Effector memory CD8-positive, alpha-beta T cell (primary cell): ENCODE measurements at regions not wholly inside any gene's neighbourhood (a gene's known extent, or its start where the extent isn't known, plus 50 kb on each side); places are given as distances from the start of the nearest gene placed in this dataset.
"Not testable (repeated sequence)": the region's sequence is repeated elsewhere in the genome, so short reads cannot be mapped to it uniquely, and the experiment has no call there.

Experiments used
- ATAC-seq: fragments of 150-1000 bp; cut with Tn5 transposase; replicated peaks from 2 replicates; pipeline ENCODE4 v1.10.0; 2021; ENCODE audit warnings: mild to moderate bottlenecking, moderate library complexity
- DNase-seq, 3 experiments: peaks; one replicate each; pipeline ENCODE4 v3.0.0; 2021
- H3K27ac Mint-ChIP-seq, 2 donors: one replicate each; pipeline ENCODE4 v1.8.0; 2022; ENCODE audit warnings: mild to moderate bottlenecking in 2 of 2, mixed read lengths in 2 of 2, moderate library complexity in 2 of 2
- H3K27me3 Mint-ChIP-seq, 2 donors: one replicate each; pipeline ENCODE4 v1.8.0; 2022; ENCODE audit warnings: mixed read lengths in 2 of 2
- H3K36me3 Mint-ChIP-seq: one replicate; pipeline ENCODE4 v1.8.0; 2022; ENCODE audit warnings: mild to moderate bottlenecking, moderate library complexity, mixed read lengths; ENCODE audit not compliant: insufficient read depth
- H3K4me1 Mint-ChIP-seq, 2 donors: one replicate each; pipeline ENCODE4 v1.8.0; 2022; ENCODE audit warnings: low read depth in 2 of 2, mixed read lengths in 2 of 2
- H3K4me3 Mint-ChIP-seq, 2 donors: one replicate each; pipeline ENCODE4 v1.8.0; 2022; ENCODE audit warnings: mild to moderate bottlenecking in 2 of 2, mixed read lengths in 2 of 2, moderate library complexity in 2 of 2
- H3K9me3 Mint-ChIP-seq, 2 donors: one replicate each; pipeline ENCODE4 v1.8.0; 2022; ENCODE audit warnings: mixed read lengths in 2 of 2

DNA sequence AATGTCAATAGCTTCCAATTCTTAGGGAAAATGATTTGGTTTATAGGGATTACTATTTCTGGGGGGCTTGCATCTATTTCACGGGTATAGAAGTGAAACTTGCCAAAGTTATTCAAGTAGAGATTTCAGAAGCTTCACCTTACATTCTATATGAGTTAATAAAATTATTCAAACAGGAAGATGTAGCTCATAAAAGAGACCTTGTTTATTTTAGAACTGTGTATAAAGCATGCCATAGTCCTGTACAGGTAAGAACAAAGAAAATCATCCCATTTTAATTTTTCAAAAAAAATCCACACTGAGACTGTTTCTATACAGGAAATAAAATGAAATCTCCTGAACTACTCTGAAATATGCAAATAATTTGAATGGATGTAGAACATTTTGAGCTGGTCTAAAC lies 834.7 kb downstream of the TRHDE start:
- H3K27ac Mint-ChIP-seq, result no peak overlapping the region
- H3K4me1 Mint-ChIP-seq, result no peaks in the 10 kb centered on the region
- H3K9me3 Mint-ChIP-seq, result peaks cover 6 to 27% of the 10 kb centered on the region in 2 donors
- ATAC-seq (no peak), DNase-seq (no peak)
- no peaks in the 10 kb centered on the region for H3K36me3 Mint-ChIP-seq
- no peaks in the 10 kb centered on the region for H3K27me3 Mint-ChIP-seq
- no peak overlapping the region for H3K4me3 Mint-ChIP-seq

DNA sequence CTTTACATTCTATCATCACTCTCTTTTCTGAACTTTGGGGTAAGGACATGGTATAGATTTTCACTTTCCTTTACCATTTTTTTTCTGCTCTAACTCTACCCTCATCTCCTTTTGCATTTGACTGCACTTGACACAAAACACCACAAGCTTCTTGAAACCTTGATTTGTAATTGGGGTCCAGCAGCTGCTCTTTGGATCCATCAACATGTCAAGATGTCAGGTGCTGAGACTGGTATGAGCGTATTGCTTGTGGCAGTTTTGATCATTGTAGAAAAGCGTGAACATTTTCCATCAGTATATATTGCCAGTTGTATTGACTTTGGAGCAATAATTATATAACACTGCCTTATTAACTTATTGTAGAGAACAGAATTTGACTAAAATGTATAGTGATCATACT lies 838.6 kb downstream of the TRHDE start:
- DNase-seq (no peak), ATAC-seq (no peak)
- H3K27me3 Mint-ChIP-seq, result no peaks in the 10 kb centered on the region
- H3K4me1 Mint-ChIP-seq, result no peaks in the 10 kb centered on the region
- no peaks in the 10 kb centered on the region for H3K36me3 Mint-ChIP-seq
- H3K9me3 Mint-ChIP-seq, result peaks cover 2 to 12% of the 10 kb centered on the region in 2 donors
- no peak overlapping the region for H3K27ac Mint-ChIP-seq
- H3K4me3 Mint-ChIP-seq, result no peak overlapping the region

DNA sequence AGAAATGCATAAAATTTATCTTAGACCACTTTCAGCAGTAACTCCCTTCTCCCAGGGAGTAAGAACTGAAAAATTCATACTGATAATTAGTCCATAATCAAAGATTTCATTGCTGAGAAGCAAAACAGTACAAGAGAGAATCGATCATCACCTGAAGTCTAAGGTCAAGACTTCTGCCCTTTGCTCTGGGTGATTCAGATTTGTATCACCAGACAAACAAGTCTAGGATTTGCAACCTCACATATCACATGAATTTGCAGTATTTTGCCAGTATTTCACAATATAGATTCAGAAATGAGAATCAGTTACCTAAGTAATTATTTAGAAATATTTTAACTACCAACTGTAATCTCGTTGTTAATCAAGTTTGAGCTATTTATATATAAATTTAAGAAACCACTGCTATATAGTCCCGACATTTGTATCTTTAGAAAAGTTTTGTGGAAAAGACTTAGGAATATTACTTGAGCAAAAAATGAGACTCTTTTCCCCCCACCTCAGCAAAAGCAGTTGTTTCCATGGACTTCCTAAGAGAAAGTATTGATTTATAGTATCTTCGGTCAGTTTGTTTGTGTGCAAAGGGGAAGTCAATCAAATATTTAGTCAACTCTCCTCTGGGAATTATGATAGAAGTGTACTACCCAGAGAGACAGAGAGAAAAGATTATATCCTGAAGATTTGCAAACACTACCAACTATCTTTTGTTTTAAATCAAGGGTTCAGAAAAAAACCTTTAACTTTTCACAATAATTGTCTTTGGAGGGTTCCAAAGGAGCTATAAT lies 840.1 kb downstream of the TRHDE start:
- Mint-ChIP-seq H3K9me3 (peaks cover 2 to 12% of the 10 kb centered on the region in 2 donors), H3K4me3 (no peak overlapping the region), H3K27me3 (no peaks in the 10 kb centered on the region), H3K27ac (no peak overlapping the region), H3K4me1 (no peaks in the 10 kb centered on the region), H3K36me3 (no peaks in the 10 kb centered on the region)
- DNase-seq, result no peak
- ATAC-seq, result no peak

DNA sequence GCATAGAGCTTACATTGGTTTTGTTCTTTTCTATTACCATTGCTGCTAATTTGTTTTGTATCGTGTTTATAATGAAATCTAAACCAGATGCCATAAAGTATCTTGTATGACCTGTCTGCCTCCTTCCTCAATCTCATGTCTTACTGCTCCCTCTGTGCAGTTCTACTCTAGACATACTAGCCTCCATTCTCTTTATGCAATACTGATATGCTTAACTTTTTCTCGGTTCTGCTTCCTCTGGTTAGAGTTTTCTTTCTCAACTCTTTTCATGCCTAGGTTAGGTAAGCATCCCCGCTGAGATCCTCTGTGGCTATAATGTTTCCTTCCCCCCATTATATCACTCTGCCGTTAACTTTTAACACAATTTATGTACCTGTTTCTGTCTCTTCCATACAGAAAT lies 852.3 kb downstream of the TRHDE start:
- DNase-seq (no peak), ATAC-seq (no peak)
- H3K9me3 Mint-ChIP-seq, result peaks cover 5 to 7% of the 10 kb centered on the region in 2 donors
- no peak overlapping the region for H3K27ac Mint-ChIP-seq
- H3K4me1 Mint-ChIP-seq, result no peaks in the 10 kb centered on the region
- H3K27me3 Mint-ChIP-seq, result no peaks in the 10 kb centered on the region
- no peak overlapping the region for H3K4me3 Mint-ChIP-seq
- no peaks in the 10 kb centered on the region for H3K36me3 Mint-ChIP-seq

DNA sequence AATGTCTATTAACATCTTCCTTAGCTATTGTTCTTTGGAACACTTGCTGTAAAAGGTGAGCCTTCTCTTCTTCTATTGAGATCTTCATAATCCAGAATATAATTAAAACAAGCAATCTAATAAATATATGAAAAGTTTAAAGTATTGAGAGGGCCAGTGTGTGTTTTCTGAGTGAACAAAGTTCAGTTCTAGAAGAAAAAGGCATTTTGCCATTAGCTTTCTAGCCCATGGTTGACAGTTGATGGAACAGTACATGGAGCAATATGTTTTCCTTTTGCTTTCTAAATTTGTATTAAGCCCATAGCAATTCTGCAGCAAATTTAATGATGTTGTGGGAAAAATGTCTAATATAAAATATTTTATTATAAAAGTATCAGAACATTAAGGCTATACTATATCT lies 853.0 kb downstream of the TRHDE start:
- Mint-ChIP-seq H3K4me1 (no peaks in the 10 kb centered on the region), H3K4me3 (no peak overlapping the region), H3K9me3 (peaks cover 7% of the 10 kb centered on the region in 2 donors), H3K36me3 (no peaks in the 10 kb centered on the region), H3K27ac (no peak overlapping the region), H3K27me3 (no peaks in the 10 kb centered on the region)
- no peak for DNase-seq
- no peak for ATAC-seq

DNA sequence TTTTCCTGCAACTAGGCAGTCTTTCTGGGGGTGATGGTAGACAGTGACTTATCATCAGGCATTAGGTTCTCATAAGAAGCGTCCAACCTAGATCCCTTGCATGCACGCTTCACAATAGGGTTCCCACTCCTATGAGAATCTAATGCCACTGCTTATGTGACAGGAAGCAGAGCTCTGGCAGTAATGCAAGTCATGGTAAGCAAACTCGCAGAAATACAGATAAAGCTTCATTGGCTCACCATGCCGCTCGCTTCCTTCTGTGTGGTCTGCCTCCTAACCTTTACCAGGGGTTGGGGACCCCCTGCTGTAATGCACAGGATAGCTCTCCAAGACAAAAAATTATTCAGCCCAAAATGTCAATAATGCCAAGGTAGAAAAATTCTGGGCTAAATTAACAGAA lies 864.2 kb downstream of the TRHDE start:
- ATAC-seq (no peak), DNase-seq (no peak)
- no peak overlapping the region for H3K27ac Mint-ChIP-seq
- H3K27me3 Mint-ChIP-seq, result no peaks in the 10 kb centered on the region
- H3K36me3 Mint-ChIP-seq, result no peaks in the 10 kb centered on the region
- no peaks in the 10 kb centered on the region for H3K4me1 Mint-ChIP-seq
- H3K9me3 Mint-ChIP-seq, result no peaks in the 10 kb centered on the region
- H3K4me3 Mint-ChIP-seq, result no peak overlapping the region

DNA sequence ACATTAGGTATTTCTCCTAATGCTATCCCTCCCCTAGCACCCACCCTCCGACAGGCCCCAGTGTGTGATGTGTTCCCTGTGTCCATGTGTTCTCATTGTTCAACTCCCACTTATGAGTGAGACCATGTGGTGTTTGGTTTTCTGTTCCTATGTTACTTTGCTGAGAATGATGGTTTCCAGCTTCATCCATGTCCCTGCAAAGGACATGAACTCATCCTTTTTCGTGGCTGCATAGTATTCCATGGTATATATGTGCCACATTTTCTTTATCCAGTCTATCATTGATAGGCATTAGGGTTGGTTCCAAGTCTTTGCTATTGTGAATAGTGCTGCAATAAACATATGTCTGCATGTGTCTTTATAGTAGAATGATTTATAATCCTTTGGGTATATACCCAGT lies 867.5 kb downstream of the TRHDE start:
- not testable (repeated sequence) for H3K27ac Mint-ChIP-seq, H3K4me3 Mint-ChIP-seq, ATAC-seq, H3K27me3 Mint-ChIP-seq, H3K9me3 Mint-ChIP-seq, H3K4me1 Mint-ChIP-seq, H3K36me3 Mint-ChIP-seq, DNase-seq

DNA sequence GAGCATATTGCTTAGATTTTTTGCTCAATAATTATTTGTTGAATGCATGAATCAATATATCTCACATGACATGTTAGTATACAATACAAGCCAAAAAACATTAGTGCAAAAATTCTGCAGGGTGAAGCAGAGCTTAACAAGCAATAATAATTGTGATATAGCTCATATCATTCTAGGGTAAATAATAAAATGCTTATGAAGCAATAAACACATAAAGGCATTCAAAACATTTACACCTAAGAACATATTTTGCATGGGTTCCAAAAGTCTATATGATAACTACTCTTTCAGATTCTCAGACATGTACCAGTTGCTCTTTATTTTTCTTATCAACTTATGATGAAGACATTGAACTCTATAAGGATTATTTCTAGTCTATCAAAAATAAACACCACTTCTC lies 886.2 kb downstream of the TRHDE start:
- H3K4me3 Mint-ChIP-seq, result no peak overlapping the region
- no peak for ATAC-seq
- H3K9me3 Mint-ChIP-seq, result peaks cover 0 to 5% of the 10 kb centered on the region in 2 donors
- H3K27me3 Mint-ChIP-seq, result no peaks in the 10 kb centered on the region
- H3K4me1 Mint-ChIP-seq, result no peaks in the 10 kb centered on the region
- no peak for DNase-seq
- no peak overlapping the region for H3K27ac Mint-ChIP-seq
- no peaks in the 10 kb centered on the region for H3K36me3 Mint-ChIP-seq

DNA sequence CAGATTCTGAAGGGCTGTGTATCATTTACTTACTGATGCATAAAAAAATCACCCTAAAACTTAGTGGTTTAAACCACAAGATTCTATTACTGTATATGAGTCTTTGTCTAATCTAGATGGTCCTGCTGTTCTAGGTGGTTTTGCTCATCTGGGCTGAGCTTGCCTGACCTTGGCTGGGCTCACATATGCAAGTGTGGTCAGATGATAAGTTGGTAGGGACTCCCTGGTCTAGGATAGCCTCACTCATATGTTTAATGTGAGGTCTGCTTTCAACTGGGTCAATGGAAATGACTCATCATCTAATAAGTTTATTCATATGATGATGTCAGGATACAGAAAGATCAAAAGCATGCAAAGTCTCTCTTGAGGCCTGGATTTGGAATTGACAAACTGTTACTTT lies 887.8 kb downstream of the TRHDE start:
- Mint-ChIP-seq H3K4me3 (no peak overlapping the region), H3K9me3 (peaks cover 0 to 5% of the 10 kb centered on the region in 2 donors), H3K27me3 (no peaks in the 10 kb centered on the region), H3K4me1 (no peaks in the 10 kb centered on the region), H3K27ac (no peak overlapping the region), H3K36me3 (no peaks in the 10 kb centered on the region)
- ATAC-seq, result no peak
- DNase-seq, result no peak

DNA sequence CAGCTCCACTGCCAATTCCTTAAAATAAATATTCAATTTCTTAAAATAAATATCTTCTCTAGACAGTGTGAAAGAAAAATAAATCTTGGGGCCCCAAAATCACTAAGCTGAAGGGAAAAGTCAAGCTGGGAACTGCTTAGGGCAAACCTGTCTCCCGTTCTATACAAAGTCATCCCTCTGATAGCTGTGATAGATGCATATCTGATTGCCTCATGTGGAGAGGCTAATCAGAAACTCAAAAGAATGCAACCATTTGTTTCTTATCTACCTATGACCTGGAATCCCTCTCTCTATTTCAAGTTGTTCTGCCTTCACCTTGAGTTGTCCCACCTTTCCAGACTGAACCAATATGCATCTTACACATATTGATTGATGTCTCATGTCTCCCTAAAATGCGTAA lies 889.8 kb downstream of the TRHDE start:
- no peaks in the 10 kb centered on the region for H3K4me1 Mint-ChIP-seq
- H3K27ac Mint-ChIP-seq, result no peak overlapping the region
- DNase-seq, result no peak
- no peaks in the 10 kb centered on the region for H3K36me3 Mint-ChIP-seq
- H3K9me3 Mint-ChIP-seq, result peaks cover 0 to 3% of the 10 kb centered on the region in 2 donors
- ATAC-seq, result no peak
- H3K27me3 Mint-ChIP-seq, result no peaks in the 10 kb centered on the region
- H3K4me3 Mint-ChIP-seq, result no peak overlapping the region

DNA sequence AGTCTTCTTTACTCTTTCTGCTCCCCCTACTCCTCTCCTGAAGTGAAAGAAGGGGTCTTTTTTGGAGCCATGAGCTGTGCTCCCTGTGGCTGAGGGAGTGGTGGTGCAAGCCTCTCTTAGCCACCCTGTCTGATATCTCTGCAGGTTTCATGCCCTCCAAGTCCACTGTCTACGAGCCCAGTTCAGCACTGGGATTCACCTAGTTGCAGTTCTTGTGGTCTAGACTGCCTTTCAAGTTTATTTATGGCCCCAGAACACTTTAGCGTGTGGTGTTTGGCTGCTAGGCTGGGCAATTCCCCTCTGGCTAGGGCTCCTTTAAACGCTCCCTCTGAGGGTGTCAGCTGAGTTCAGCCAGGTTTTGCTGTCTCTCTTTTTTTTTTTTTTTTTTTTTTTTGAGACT lies 908.6 kb downstream of the TRHDE start:
- H3K27me3 Mint-ChIP-seq, result no peaks in the 10 kb centered on the region
- no peaks in the 10 kb centered on the region for H3K36me3 Mint-ChIP-seq
- no peak overlapping the region for H3K4me3 Mint-ChIP-seq
- ATAC-seq (no peak), DNase-seq (no peak)
- no peak overlapping the region for H3K27ac Mint-ChIP-seq
- H3K9me3 Mint-ChIP-seq, result peaks cover 14 to 28% of the 10 kb centered on the region in 2 donors
- no peaks in the 10 kb centered on the region for H3K4me1 Mint-ChIP-seq

DNA sequence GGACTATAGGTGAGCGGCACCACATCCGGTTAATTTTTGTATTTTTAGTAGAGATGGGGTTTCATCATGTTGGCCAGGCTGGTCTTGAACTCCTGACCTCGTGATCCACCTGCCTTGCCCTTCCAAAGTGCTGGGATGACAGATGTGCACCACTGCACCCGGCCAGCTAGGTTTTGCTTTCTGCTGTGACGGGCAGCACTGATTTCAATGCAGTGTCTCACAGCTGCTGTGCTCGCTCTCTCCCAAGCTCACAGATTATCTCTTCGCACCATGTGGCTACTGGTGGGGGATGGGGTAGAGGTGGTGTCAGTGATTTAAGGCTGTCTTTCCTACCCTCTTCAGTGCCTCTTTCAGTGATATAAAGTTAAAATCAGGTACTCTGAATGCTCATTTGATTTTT lies 909.1 kb downstream of the TRHDE start:
- H3K4me3 Mint-ChIP-seq, result no peak overlapping the region
- no peaks in the 10 kb centered on the region for H3K36me3 Mint-ChIP-seq
- H3K4me1 Mint-ChIP-seq, result no peaks in the 10 kb centered on the region
- peaks cover 15 to 31% of the 10 kb centered on the region in 2 donors for H3K9me3 Mint-ChIP-seq
- H3K27ac Mint-ChIP-seq, result no peak overlapping the region
- DNase-seq (no peak), ATAC-seq (no peak)
- H3K27me3 Mint-ChIP-seq, result no peaks in the 10 kb centered on the region

DNA sequence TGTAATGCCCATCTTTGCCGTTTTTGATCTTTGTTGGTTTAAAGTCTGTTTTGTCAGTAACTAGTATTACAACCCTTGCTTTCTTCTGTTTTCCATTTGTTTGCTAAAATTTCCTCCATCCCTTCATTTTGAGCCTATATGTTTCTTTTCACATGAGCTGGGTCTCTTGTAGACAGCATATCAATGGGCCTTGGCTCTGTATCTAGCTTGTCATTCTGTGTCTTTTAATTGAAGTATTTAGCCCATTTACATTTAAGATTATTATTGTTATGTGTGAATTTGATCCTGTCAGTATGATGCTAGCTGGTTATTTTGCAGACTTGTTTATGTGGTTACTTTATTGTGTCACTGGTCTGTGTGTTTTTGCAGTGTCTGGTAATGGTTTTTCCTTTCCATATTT lies 913.2 kb downstream of the TRHDE start:
- H3K4me1 Mint-ChIP-seq, result no peaks in the 10 kb centered on the region
- DNase-seq (no peak), ATAC-seq (no peak)
- H3K27me3 Mint-ChIP-seq, result no peaks in the 10 kb centered on the region
- H3K36me3 Mint-ChIP-seq, result no peaks in the 10 kb centered on the region
- H3K4me3 Mint-ChIP-seq, result no peak overlapping the region
- H3K27ac Mint-ChIP-seq, result no peak overlapping the region
- peaks cover 26 to 39% of the 10 kb centered on the region in 2 donors for H3K9me3 Mint-ChIP-seq

DNA sequence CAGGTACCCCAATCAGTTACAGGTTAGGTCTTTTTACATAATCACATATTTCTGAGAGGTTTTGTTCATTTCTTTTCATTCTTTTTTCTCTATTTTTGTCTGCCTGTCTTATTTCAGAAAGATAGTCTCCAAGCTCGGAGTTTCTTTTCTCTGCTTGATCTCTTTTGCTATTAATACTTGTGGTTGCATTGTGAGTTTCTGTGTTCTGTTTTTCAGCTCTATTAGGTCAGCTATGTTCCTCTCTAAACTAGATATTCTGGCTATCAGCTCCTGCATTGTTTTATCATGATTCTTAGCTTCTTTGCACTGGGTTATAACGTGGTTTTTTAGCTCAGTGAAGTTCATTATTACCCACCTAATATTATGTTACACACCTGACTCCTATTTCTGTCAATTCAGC lies 914.1 kb downstream of the TRHDE start:
- Mint-ChIP-seq H3K4me3 (no peak overlapping the region), H3K9me3 (peaks cover 25 to 45% of the 10 kb centered on the region in 2 donors), H3K27me3 (no peaks in the 10 kb centered on the region), H3K27ac (no peak overlapping the region), H3K36me3 (no peaks in the 10 kb centered on the region), H3K4me1 (no peaks in the 10 kb centered on the region)
- no peak for DNase-seq
- ATAC-seq, result no peak
